HUDEP-2 (cell line): ENCODE measurements at regions not wholly inside any gene's neighbourhood (a gene's known extent, or its start where the extent isn't known, plus 50 kb on each side); places are given as distances from the start of the nearest gene placed in this dataset.
"Not testable (repeated sequence)": the region's sequence is repeated elsewhere in the genome, so short reads cannot be mapped to it uniquely, and the experiment has no call there.

Experiments
- DNase-seq, 76 experiments: peaks; one replicate each; lab custom pipeline; 2025; ENCODE audit not compliant: unreplicated experiment in 76 of 76; lab: John Stamatoyannopoulos, UW

- DNase-seq: no peak
Measured at GRCh38 chr6:85996034-85996375, 353.3 kb upstream of the SYNCRIP start.

- DNase-seq: no peak
Measured at GRCh38 chr6:85995339-85996033, 352.8 kb upstream of the SYNCRIP start.

GRCh38 chr6:85986681-85987080 is 344.0 kb upstream of the SYNCRIP start:
- no peak for DNase-seq

GRCh38 chr6:85983032-85983659 is 340.5 kb upstream of the SYNCRIP start:
- no peak for DNase-seq

GRCh38 chr6:85977661-85978060 is 335.0 kb upstream of the SYNCRIP start:
- DNase-seq: no peak

GRCh38 chr6:85975957-85976356 is 333.3 kb upstream of the SYNCRIP start:
- DNase-seq: no peak

- DNase-seq: no peak
Measured at GRCh38 chr6:85971238-85971637, 328.6 kb upstream of the SYNCRIP start.

GRCh38 chr6:85966828-85967227 is 324.1 kb upstream of the SYNCRIP start:
- no peak for DNase-seq

GRCh38 chr6:85961746-85962145 is 319.1 kb upstream of the SYNCRIP start:
- no peak for DNase-seq

- DNase-seq: no peak
Measured at GRCh38 chr6:85961125-85961524, 318.4 kb upstream of the SYNCRIP start.

GRCh38 chr6:85948481-85948880 is 305.8 kb upstream of the SYNCRIP start:
- DNase-seq: no peak

GRCh38 chr6:85945459-85946185 is 302.9 kb upstream of the SYNCRIP start:
- DNase-seq: no peak

GRCh38 chr6:85944776-85945175 is 302.1 kb upstream of the SYNCRIP start:
- no peak for DNase-seq

- no peak for DNase-seq
Measured at GRCh38 chr6:85942844-85943243, 300.2 kb upstream of the SYNCRIP start.

- no peak for DNase-seq
Measured at GRCh38 chr6:85936916-85937315, 294.2 kb upstream of the SYNCRIP start.

- DNase-seq: peak in 45 of 76 experiments; percentile 3 to 81 (median 28)
Measured at GRCh38 chr6:85923013-85923430, 280.3 kb upstream of the SYNCRIP start.

GRCh38 chr6:85920782-85921181 is 278.1 kb upstream of the SYNCRIP start:
- DNase-seq: no peak

- no peak for DNase-seq
Measured at GRCh38 chr6:85917522-85917921, 274.8 kb upstream of the SYNCRIP start.

GRCh38 chr6:85913001-85913400 is 270.3 kb upstream of the SYNCRIP start:
- DNase-seq: no peak

- no peak for DNase-seq
Measured at GRCh38 chr6:85912582-85912981, 269.9 kb upstream of the SYNCRIP start.

GRCh38 chr6:85911067-85911466 is 268.4 kb upstream of the SYNCRIP start:
- DNase-seq: no peak

GRCh38 chr6:85908120-85908519 is 265.4 kb upstream of the SYNCRIP start:
- DNase-seq: not testable (repeated sequence)
